H1 (cell line): ENCODE measurements at regions not wholly inside any gene's neighbourhood (a gene's known extent, or its start where the extent isn't known, plus 50 kb on each side); places are given as distances from the start of the nearest gene placed in this dataset.

Source experiments
- CTCF ChIA-PET: fragments of 300-600 bp; sonication (Branson Sonifier 250); formaldehyde crosslinking; loops from one replicate; lab custom pipeline; 2021; ENCODE audit not compliant: partially characterized antibody; lab: Charles Lee
- POLR2A ChIA-PET: fragments of 300-600 bp; sonication (Branson Sonifier 250); formaldehyde crosslinking; loops from one replicate; lab custom pipeline; 2021; ENCODE audit warnings: inconsistent platforms; ENCODE audit not compliant: partially characterized antibody; lab: Charles Lee
- DNase-seq, 2 experiments: peaks; one replicate each; pipeline versions ENCODE4 v3.0.0 to v3.0.0-alpha.2; 2010 to 2022; ENCODE audit warnings: low spot score in 2 of 2, low read depth in 1 of 2, mixed read lengths in 1 of 2
- FAIRE-seq: peaks from 2 replicates; lab custom pipeline; 2011; peaks lifted over from hg19 to GRCh38; lab: Jason Lieb, UNC
- H2AFZ ChIP-seq: 2 replicates; pipeline ENCODE4 v1.8.1; 2012; ENCODE audit warnings: low read length, inconsistent platforms
- H2AK5ac ChIP-seq: 2 replicates; pipeline ENCODE4 v1.6.1; 2013; ENCODE audit warnings: low read depth, low read length
- H2BK120ac ChIP-seq: replicated peaks from 2 replicates; pipeline ENCODE3; 2013; ENCODE audit warnings: low read depth, low read length, inconsistent platforms
- H2BK12ac ChIP-seq: 2 replicates; pipeline ENCODE4 v1.6.1; 2013; ENCODE audit warnings: low read depth, low read length
- H2BK15ac ChIP-seq: 2 replicates; pipeline ENCODE4 v1.6.1; 2013; ENCODE audit warnings: low read length
- H2BK20ac ChIP-seq: 2 replicates; pipeline ENCODE4 v1.6.1; 2013; ENCODE audit warnings: low read length
- H2BK5ac ChIP-seq: 2 replicates; pipeline ENCODE4 v1.6.1; 2013; ENCODE audit warnings: low read depth, low read length
- H3K14ac ChIP-seq: 2 replicates; pipeline ENCODE4 v1.6.1; 2013; ENCODE audit warnings: inconsistent platforms; ENCODE audit not compliant: insufficient read length
- H3K18ac ChIP-seq: 2 replicates; pipeline ENCODE4 v1.6.1; 2013; ENCODE audit warnings: low read length; ENCODE audit errors: extremely low read depth
- H3K23ac ChIP-seq: 2 replicates; pipeline ENCODE4 v1.6.1; 2013; ENCODE audit warnings: inconsistent platforms; ENCODE audit not compliant: insufficient read length
- H3K23me2 ChIP-seq: 2 replicates; pipeline ENCODE4 v1.6.1; 2013; ENCODE audit warnings: low read depth, low read length
- H3K27ac ChIP-seq: 2 replicates; pipeline ENCODE4 v1.6.1; 2011; ENCODE audit warnings: low read depth, low read length, inconsistent platforms
- H3K27me3 ChIP-seq, 4 experiments: replicated peaks in 1 of 4; 1 replicate in 1 of 4; 2 replicates in 3 of 4; pipeline versions ENCODE4 v1.6.1 to v1.8.1; 2011 to 2013; ENCODE audit warnings: low read length in 3 of 4, mild to moderate bottlenecking in 3 of 4, inconsistent platforms in 2 of 4, mixed read lengths in 2 of 4, moderate library complexity in 1 of 4; ENCODE audit not compliant: control insufficient read depth in 3 of 4, insufficient read depth in 3 of 4; ENCODE audit errors: extremely low read depth in 1 of 4
- H3K36me3 ChIP-seq, 4 experiments: 2 replicates each; pipeline versions ENCODE4 v1.6.1 to v1.8.1; 2011 to 2013; ENCODE audit warnings: mild to moderate bottlenecking in 4 of 4, low read length in 3 of 4, moderate library complexity in 2 of 4, control low read depth in 1 of 4, inconsistent platforms in 1 of 4; ENCODE audit not compliant: insufficient read depth in 4 of 4, control insufficient read depth in 2 of 4
- H3K4ac ChIP-seq: replicated peaks from 2 replicates; pipeline ENCODE3; 2013; ENCODE audit warnings: low read length, low read depth, mixed read lengths, inconsistent platforms; ENCODE audit not compliant: insufficient read length
- H3K4me1 ChIP-seq, 4 experiments: replicated peaks in 1 of 4; 1 replicate in 1 of 4; 2 replicates in 3 of 4; pipeline versions ENCODE4 v1.6.1 to v1.8.1; 2011 to 2013; ENCODE audit warnings: low read length in 3 of 4, inconsistent platforms in 2 of 4, mixed read lengths in 1 of 4; ENCODE audit not compliant: insufficient read depth in 4 of 4, control insufficient read depth in 3 of 4
- H3K4me2 ChIP-seq, 2 experiments: 2 replicates each; pipeline versions ENCODE4 v1.6.1 to v1.8.1; 2011 to 2013; ENCODE audit warnings: low read depth in 2 of 2, low read length in 2 of 2, control low read depth in 1 of 2, inconsistent platforms in 1 of 2, mild to moderate bottlenecking in 1 of 2; ENCODE audit not compliant: insufficient read depth in 1 of 2
- H3K4me3 ChIP-seq, 4 experiments: fragments of 200-600, 300-600 bp in 1 of 4; sonication (generic), shearing (Covaris generic), sonication (Bioruptor Twin) in 1 of 4; 2 replicates each; pipeline versions ENCODE4 v1.5.1 to v1.8.1; 2011 to 2016; ENCODE audit warnings: low read length in 4 of 4, low read depth in 3 of 4, control low read depth in 2 of 4, inconsistent platforms in 2 of 4, mild to moderate bottlenecking in 2 of 4, mixed read lengths in 1 of 4, moderate library complexity in 1 of 4; ENCODE audit not compliant: insufficient read depth in 2 of 4; ENCODE audit errors: extremely low read depth in 1 of 4
- H3K56ac ChIP-seq: replicated peaks from 2 replicates; pipeline ENCODE3; 2013; ENCODE audit warnings: low read depth, mild to moderate bottlenecking, mixed read lengths, low read length, inconsistent platforms; ENCODE audit not compliant: insufficient read length
- H3K79me1 ChIP-seq: 2 replicates; pipeline ENCODE4 v1.6.1; 2013; ENCODE audit warnings: low read depth, low read length, control low read depth
- H3K79me2 ChIP-seq, 2 experiments: 2 replicates each; pipeline versions ENCODE4 v1.6.1 to v1.8.1; 2012 to 2013; ENCODE audit warnings: low read length in 2 of 2, mild to moderate bottlenecking in 2 of 2, inconsistent platforms in 1 of 2; ENCODE audit not compliant: insufficient read depth in 2 of 2, control insufficient read depth in 1 of 2
- H3K9ac ChIP-seq, 4 experiments: replicated peaks in 1 of 4; 1 replicate in 1 of 4; 2 replicates in 3 of 4; pipeline versions ENCODE4 v1.6.1 to v1.8.1; 2011 to 2013; ENCODE audit warnings: low read depth in 3 of 4, low read length in 3 of 4, control low read depth in 2 of 4, mild to moderate bottlenecking in 2 of 4, moderate library complexity in 2 of 4, inconsistent platforms in 1 of 4; ENCODE audit errors: extremely low read depth in 1 of 4
- H3K9me3 ChIP-seq, 2 experiments: 2 replicates each; pipeline versions ENCODE4 v1.6.1 to v1.8.1; 2012 to 2013; ENCODE audit warnings: mild to moderate bottlenecking in 2 of 2, moderate library complexity in 2 of 2, control low read depth in 1 of 2, inconsistent platforms in 1 of 2, low read depth in 1 of 2, low read length in 1 of 2, mixed read lengths in 1 of 2; ENCODE audit not compliant: insufficient read depth in 2 of 2
- H4K20me1 ChIP-seq, 2 experiments: replicated peaks in 1 of 2; 2 replicates each; pipeline versions ENCODE3 to v1.8.1; 2011 to 2013; ENCODE audit warnings: inconsistent platforms in 2 of 2, low read length in 2 of 2, mild to moderate bottlenecking in 1 of 2; ENCODE audit not compliant: insufficient read depth in 2 of 2, control insufficient read depth in 1 of 2
- H4K5ac ChIP-seq: 2 replicates; pipeline ENCODE4 v1.6.1; 2013; ENCODE audit warnings: low read length, low read depth, mixed read lengths, inconsistent platforms; ENCODE audit not compliant: insufficient read length
- H4K8ac ChIP-seq: 2 replicates; pipeline ENCODE4 v1.8.0; 2013; ENCODE audit warnings: mild to moderate bottlenecking, moderate library complexity, low read length, inconsistent platforms; ENCODE audit not compliant: insufficient read depth; ENCODE audit errors: extremely low read depth
- H4K91ac ChIP-seq: replicated peaks from 2 replicates; pipeline ENCODE3; 2013; ENCODE audit warnings: low read length, mixed read lengths, inconsistent platforms; ENCODE audit not compliant: insufficient read length
- BCL11A ChIP-seq, 2 experiments: IDR thresholded peaks; one replicate each; pipeline ENCODE4 v1.6.1; 2011; ENCODE audit warnings: low read depth in 2 of 2, low read length in 2 of 2, mild to moderate bottlenecking in 2 of 2
- JUND ChIP-seq: IDR thresholded peaks from 2 replicates; pipeline ENCODE4 v1.6.1; 2011; ENCODE audit warnings: mild to moderate bottlenecking, improper control_type of control experiment, low read length
- RAD21 ChIP-seq, 2 experiments: IDR thresholded peaks in 1 of 2; conservative IDR thresholded peaks in 1 of 2; 2 replicates each; pipeline ENCODE4 v1.6.1; 2011; ENCODE audit warnings: low read depth in 2 of 2, low read length in 2 of 2, improper control_type of control experiment in 1 of 2, inconsistent platforms in 1 of 2, mild to moderate bottlenecking in 1 of 2, moderate library complexity in 1 of 2
- WGBS, 2 experiments: shearing (Covaris generic) in 1 of 2; methylation state at CpG; one replicate each; pipeline versions ENCODE4 v1.1.6 to v1.1.7; 2013 to 2015; ENCODE audit warnings: low lambda C conversion rate in 2 of 2, mixed read lengths in 2 of 2, inconsistent platforms in 1 of 2, low coverage in 1 of 2, missing lambda C conversion rate in 1 of 2; ENCODE audit not compliant: insufficient replicate concordance in 2 of 2, insufficient coverage in 1 of 2, insufficient read length in 1 of 2; ENCODE audit errors: extremely low coverage in 1 of 2, missing lambda C conversion rate in 1 of 2; 5-methylcytosine and 5-hydroxymethylcytosine counted together

DNA sequence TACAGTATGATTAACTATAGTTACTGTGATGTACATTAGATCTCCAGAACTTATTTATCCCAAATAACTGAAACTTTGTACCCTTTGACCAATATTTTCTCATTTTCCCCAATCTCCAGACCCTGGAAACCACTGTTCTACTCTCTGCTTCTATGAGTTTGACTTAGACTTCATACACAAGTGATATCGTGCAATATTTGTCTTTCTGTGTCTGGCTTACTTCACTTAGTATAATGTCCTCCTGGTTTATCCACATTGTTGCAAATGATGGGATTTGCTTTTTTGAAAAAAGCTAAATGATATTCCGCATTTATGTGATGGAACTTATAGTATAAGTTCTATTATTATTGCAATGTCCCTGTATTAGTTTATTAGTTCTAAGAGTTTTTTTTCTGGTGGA, 81.8 kb upstream of the SOD3 start:
- Histone ChIP-seq H3K27ac (no peak overlapping the region), H3K79me2 (no peaks in the 10 kb centered on the region), H3K23ac (no peak overlapping the region), H3K4me1 (no peaks in the 10 kb centered on the region), H4K20me1 (no peaks in the 10 kb centered on the region), H3K36me3 (no peaks in the 10 kb centered on the region), H3K9ac (no peak overlapping the region), H3K56ac (no peak overlapping the region), H2BK5ac (no peak overlapping the region), H2BK15ac (no peak overlapping the region), H2BK120ac (no peak overlapping the region), H3K27me3 (no peaks in the 10 kb centered on the region), H2BK20ac (no peak overlapping the region), H3K14ac (no peak overlapping the region), H3K23me2 (no peaks in the 10 kb centered on the region), H3K4ac (no peak overlapping the region), H4K8ac (no peak overlapping the region), H2AK5ac (no peak overlapping the region), H3K4me2 (no peak overlapping the region), H3K9me3 (peaks cover 0 to 2% of the 10 kb centered on the region in 2 experiments; a peak in 1 of 4 replicates), H2BK12ac (no peak overlapping the region), H4K91ac (no peak overlapping the region), H2AFZ (no peak overlapping the region), H3K4me3 (no peak overlapping the region), H3K18ac (no peak overlapping the region), H4K5ac (no peak overlapping the region), H3K79me1 (no peaks in the 10 kb centered on the region)
- DNase-seq (no peak), FAIRE-seq (no peak)
- 63% methylated on average over 2 of the region's 2 CpGs; no CpG with 5 or more reads in 1 of the 2 experiments for WGBS, 2 experiments
- TF ChIP-seq RAD21 (IDR thresholded peaks at IDR 0.05 in 1 of 2, conservative IDR thresholded peaks at IDR 0.05 in 1 of 2; ENCODE audit: low read depth in 2 of 2, low read length in 2 of 2) = no peak
- no peak for TF ChIP-seq JUND
- TF ChIP-seq BCL11A (IDR thresholded peaks at IDR 0.05; ENCODE audit: low read depth in 2 of 2, low read length in 2 of 2) = no peak
- ChIA-PET POLR2A (no interaction called here), CTCF (interaction anchor here (0.9 to 1.3 kb wide), 2 partner anchors 10 to 26 kb away, joined by 4 to 6 read pairs; no protein-coding TSS in a partner anchor)
